ENCODE measurements at regions not wholly inside any gene's neighbourhood (a gene's known extent, or its start where the extent isn't known, plus 50 kb on each side); places are given as distances from the start of the nearest gene placed in this dataset.

- no peak for DNase-seq
Measured at GRCh38 chr4:153974452-153974851, 185.6 kb upstream of the SFRP2 start.

GRCh38 chr4:153973942-153974341, 185.1 kb upstream of the SFRP2 start:
- no peak for DNase-seq

GRCh38 chr4:153971899-153972298, 183.0 kb upstream of the SFRP2 start:
- no peak for DNase-seq

GRCh38 chr4:153970169-153970568, 181.3 kb upstream of the SFRP2 start:
- no peak for DNase-seq

- no peak for DNase-seq
Measured at GRCh38 chr4:153969542-153969941, 180.7 kb upstream of the SFRP2 start.

GRCh38 chr4:153966641-153967040, 177.8 kb upstream of the SFRP2 start:
- no peak for DNase-seq

- DNase-seq, result no peak
Measured at GRCh38 chr4:153963216-153963615, 174.3 kb upstream of the SFRP2 start.

GRCh38 chr4:153962311-153963039, 173.6 kb upstream of the SFRP2 start:
- peak; percentile 8 for DNase-seq

GRCh38 chr4:153955327-153955726, 166.4 kb upstream of the SFRP2 start:
- DNase-seq, result no peak

GRCh38 chr4:153954654-153955053, 165.8 kb upstream of the SFRP2 start:
- no peak for DNase-seq

GRCh38 chr4:153950100-153950979, 161.5 kb upstream of the SFRP2 start:
- peak; percentile 36 for DNase-seq

GRCh38 chr4:153948041-153948440, 159.2 kb upstream of the SFRP2 start:
- DNase-seq, result no peak

GRCh38 chr4:153947124-153947523, 158.2 kb upstream of the SFRP2 start:
- DNase-seq, result no peak

- no peak for DNase-seq
Measured at GRCh38 chr4:153945704-153946103, 156.8 kb upstream of the SFRP2 start.

- no peak for DNase-seq
Measured at GRCh38 chr4:153943738-153944415, 155.0 kb upstream of the SFRP2 start.

- DNase-seq, result no peak
Measured at GRCh38 chr4:153940916-153941315, 152.0 kb upstream of the SFRP2 start.

GRCh38 chr4:153939570-153939969, 150.7 kb upstream of the SFRP2 start:
- no peak for DNase-seq

GRCh38 chr4:153938994-153939393, 150.1 kb upstream of the SFRP2 start:
- DNase-seq, result no peak

GRCh38 chr4:153937289-153937688, 148.4 kb upstream of the SFRP2 start:
- no peak for DNase-seq

GRCh38 chr4:153936121-153936520, 147.2 kb upstream of the SFRP2 start:
- no peak for DNase-seq

- DNase-seq, result no peak
Measured at GRCh38 chr4:153934688-153935017, 145.8 kb upstream of the SFRP2 start.

GRCh38 chr4:153933915-153934687, 145.2 kb upstream of the SFRP2 start:
- DNase-seq, result no peak

GRCh38 chr4:153931804-153932203, 142.9 kb upstream of the SFRP2 start:
- DNase-seq, result no peak

Data from CD4-positive, alpha-beta T cell treated with Interleukin-10 for 1 hour (primary cell).